Rectal smooth muscle tissue (tissue), 1 donor: ENCODE measurements at regions not wholly inside any gene's neighbourhood (a gene's known extent, or its start where the extent isn't known, plus 50 kb on each side); places are given as distances from the start of the nearest gene placed in this dataset.
A peak's percentile ranks its signal among the peaks of the same experiment; 100 is the strongest.

ENCODE experiments used
- H3K27ac ChIP-seq: one replicate; pipeline ENCODE4 v1.7.0; 2013; ENCODE audit warnings: low read depth, low read length, inconsistent platforms
- H3K27me3 ChIP-seq: one replicate; pipeline ENCODE4 v1.7.0; 2013; ENCODE audit warnings: low read length; ENCODE audit not compliant: control insufficient read depth, insufficient read depth
- H3K36me3 ChIP-seq: one replicate; pipeline ENCODE4 v1.7.0; 2013; ENCODE audit warnings: low read length; ENCODE audit not compliant: control insufficient read depth, insufficient read depth
- H3K4me1 ChIP-seq: one replicate; pipeline ENCODE4 v1.7.0; 2013; ENCODE audit warnings: low read length; ENCODE audit not compliant: control insufficient read depth, insufficient read depth
- H3K4me3 ChIP-seq: one replicate; pipeline ENCODE4 v1.7.0; 2013; ENCODE audit warnings: low read length
- H3K9ac ChIP-seq: one replicate; pipeline ENCODE4 v1.7.0; 2013; ENCODE audit warnings: low read length

GRCh38 chr4:156186111-156186510, 232.4 kb upstream of the CTSO start:
- no peaks in the 10 kb centered on the region for H3K27me3 ChIP-seq
- H3K9ac ChIP-seq = no peak overlapping the region
- H3K4me3 ChIP-seq = no peak overlapping the region
- H3K4me1 ChIP-seq = peaks cover 2% of the 10 kb centered on the region
- no peak overlapping the region for H3K27ac ChIP-seq
- no peaks in the 10 kb centered on the region for H3K36me3 ChIP-seq

- Histone ChIP-seq H3K27me3 (no peaks in the 10 kb centered on the region), H3K27ac (no peak overlapping the region), H3K4me1 (peaks cover 2% of the 10 kb centered on the region), H3K36me3 (no peaks in the 10 kb centered on the region), H3K4me3 (no peak overlapping the region), H3K9ac (no peak overlapping the region)
These were observed 231.9 kb upstream of the CTSO start for GRCh38 chr4:156185514-156186055.

- Histone ChIP-seq H3K4me1 (peaks cover 2% of the 10 kb centered on the region), H3K36me3 (no peaks in the 10 kb centered on the region), H3K4me3 (no peak overlapping the region), H3K9ac (no peak overlapping the region), H3K27ac (no peak overlapping the region), H3K27me3 (no peaks in the 10 kb centered on the region)
These were observed 228.6 kb upstream of the CTSO start for GRCh38 chr4:156182269-156182668.

GRCh38 chr4:156177941-156178340, 224.3 kb upstream of the CTSO start:
- H3K4me3 ChIP-seq = no peak overlapping the region
- H3K27me3 ChIP-seq = no peaks in the 10 kb centered on the region
- H3K27ac ChIP-seq = no peak overlapping the region
- H3K36me3 ChIP-seq = no peaks in the 10 kb centered on the region
- H3K9ac ChIP-seq = no peak overlapping the region
- no peaks in the 10 kb centered on the region for H3K4me1 ChIP-seq

DNA sequence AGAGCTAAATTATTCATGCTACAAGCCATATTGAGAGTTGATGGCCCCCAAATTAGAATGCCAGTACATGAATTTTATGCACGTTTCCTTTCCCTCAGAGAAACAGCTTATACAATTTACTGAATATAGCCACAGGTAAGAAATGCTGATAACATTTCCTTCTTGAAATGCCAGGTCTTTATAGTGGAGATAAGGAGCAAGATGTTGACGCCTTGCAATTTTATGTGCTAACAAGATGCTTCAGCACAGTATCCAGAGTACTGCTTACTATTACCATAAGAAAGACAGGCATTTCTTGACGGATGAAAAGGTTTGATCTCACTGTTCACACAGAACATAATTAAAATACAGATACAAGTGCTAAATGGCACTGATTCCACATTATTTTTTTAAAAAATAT, 223.2 kb upstream of the CTSO start:
- no peak overlapping the region for H3K4me3 ChIP-seq
- no peaks in the 10 kb centered on the region for H3K36me3 ChIP-seq
- H3K9ac ChIP-seq = no peak overlapping the region
- H3K27ac ChIP-seq = no peak overlapping the region
- no peaks in the 10 kb centered on the region for H3K27me3 ChIP-seq
- H3K4me1 ChIP-seq = no peaks in the 10 kb centered on the region

GRCh38 chr4:156173937-156174336, 220.3 kb upstream of the CTSO start:
- H3K4me3 ChIP-seq = no peak overlapping the region
- no peaks in the 10 kb centered on the region for H3K36me3 ChIP-seq
- no peaks in the 10 kb centered on the region for H3K4me1 ChIP-seq
- no peaks in the 10 kb centered on the region for H3K27me3 ChIP-seq
- no peak overlapping the region for H3K27ac ChIP-seq
- no peak overlapping the region for H3K9ac ChIP-seq

GRCh38 chr4:156173486-156173885, 219.8 kb upstream of the CTSO start:
- Histone ChIP-seq H3K36me3 (no peaks in the 10 kb centered on the region), H3K4me1 (no peaks in the 10 kb centered on the region), H3K9ac (no peak overlapping the region), H3K27ac (no peak overlapping the region), H3K4me3 (no peak overlapping the region), H3K27me3 (no peaks in the 10 kb centered on the region)

DNA sequence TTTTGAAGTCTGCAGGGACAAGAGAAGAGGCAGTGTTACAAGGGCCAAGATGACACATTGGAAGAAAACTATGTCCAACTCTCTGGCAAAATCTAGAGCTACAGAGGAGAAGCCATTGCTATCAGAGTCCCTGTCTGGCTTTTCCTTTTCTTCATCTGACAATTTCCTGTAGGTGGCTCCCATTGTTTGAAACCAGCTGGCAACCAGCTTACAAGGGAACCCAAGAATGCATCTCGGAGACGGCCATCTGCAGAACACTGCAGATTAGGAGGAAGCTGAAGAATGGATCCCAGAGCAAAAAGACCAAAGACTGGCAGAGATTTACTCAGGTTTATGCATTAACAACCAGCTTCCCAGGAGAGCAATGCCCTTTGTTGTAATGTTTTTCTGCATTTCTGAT, 216.2 kb upstream of the CTSO start:
- H3K4me3 ChIP-seq = no peak overlapping the region

DNA sequence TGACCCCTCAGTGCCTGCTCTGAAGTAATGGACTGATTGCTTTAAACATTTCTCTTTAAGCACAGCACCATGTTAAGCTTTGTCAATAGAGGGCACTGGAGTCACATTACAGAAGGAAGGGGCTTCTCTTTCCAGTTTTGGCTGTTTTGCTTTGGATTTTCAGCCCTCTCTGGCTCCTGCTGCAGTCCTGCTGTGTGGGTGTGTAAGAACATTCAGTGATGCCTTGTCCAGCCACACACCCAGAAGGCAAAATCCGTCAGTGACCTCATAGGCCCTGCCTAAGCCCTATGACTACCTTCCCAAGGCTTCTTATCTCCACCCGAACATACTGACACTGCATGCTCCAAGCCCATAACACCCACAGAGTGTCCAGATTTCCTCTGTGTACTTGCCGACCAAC, 215.3 kb upstream of the CTSO start:
- H3K27ac ChIP-seq = no peak overlapping the region
- no peaks in the 10 kb centered on the region for H3K4me1 ChIP-seq
- H3K4me3 ChIP-seq = no peak overlapping the region
- no peaks in the 10 kb centered on the region for H3K36me3 ChIP-seq
- H3K27me3 ChIP-seq = no peaks in the 10 kb centered on the region
- H3K9ac ChIP-seq = no peak overlapping the region

More for the DNA sequence above, 216.2 kb upstream of the CTSO start:
- Histone ChIP-seq H3K36me3 (no peaks in the 10 kb centered on the region), H3K4me1 (no peaks in the 10 kb centered on the region), H3K9ac (no peak overlapping the region), H3K27ac (no peak overlapping the region), H3K27me3 (no peaks in the 10 kb centered on the region)

DNA sequence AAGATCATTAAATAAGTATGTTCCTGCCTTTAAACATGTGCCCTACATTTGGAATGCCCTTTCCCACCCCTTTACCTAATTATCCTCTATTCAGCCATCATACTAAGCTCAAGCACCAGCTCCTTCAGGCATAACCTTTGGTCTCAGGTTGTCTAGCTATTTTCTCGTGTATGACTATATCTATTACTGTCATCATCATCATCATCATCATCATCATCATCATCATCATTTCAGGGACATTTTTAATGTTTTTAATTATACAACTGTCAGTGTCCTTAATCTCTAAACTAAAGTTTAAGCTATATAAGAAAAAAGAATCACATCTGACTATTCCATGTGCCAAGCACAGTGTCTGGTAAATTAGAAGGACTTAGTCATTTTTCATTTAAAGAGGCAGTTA, 214.6 kb upstream of the CTSO start:
- Histone ChIP-seq H3K27me3 (no peaks in the 10 kb centered on the region), H3K36me3 (no peaks in the 10 kb centered on the region), H3K4me1 (no peaks in the 10 kb centered on the region), H3K9ac (no peak overlapping the region), H3K27ac (no peak overlapping the region), H3K4me3 (no peak overlapping the region)

GRCh38 chr4:156158747-156159146, 205.1 kb upstream of the CTSO start:
- H3K27ac ChIP-seq = no peak overlapping the region
- H3K36me3 ChIP-seq = no peaks in the 10 kb centered on the region
- no peaks in the 10 kb centered on the region for H3K4me1 ChIP-seq
- H3K27me3 ChIP-seq = no peaks in the 10 kb centered on the region
- no peak overlapping the region for H3K9ac ChIP-seq
- no peak overlapping the region for H3K4me3 ChIP-seq

DNA sequence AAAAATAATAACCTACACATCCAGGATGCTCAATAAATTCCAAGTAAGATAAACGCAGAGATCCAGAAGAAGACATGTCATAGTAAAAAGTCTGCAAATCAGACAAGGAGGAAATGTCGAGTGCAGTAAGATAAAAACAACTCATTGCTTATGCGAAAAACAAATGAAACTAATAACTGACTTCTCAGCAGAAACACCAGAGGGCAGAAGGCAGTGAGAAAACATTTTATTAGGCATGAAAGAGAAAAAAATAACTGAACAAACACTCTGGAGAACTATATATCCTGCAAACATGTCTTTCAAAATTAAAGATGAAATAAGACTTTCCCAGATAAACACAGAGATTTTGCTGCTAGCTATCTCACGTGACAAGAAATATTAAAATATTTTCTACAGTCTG, 201.3 kb upstream of the CTSO start:
- Histone ChIP-seq H3K36me3 (no peaks in the 10 kb centered on the region), H3K27ac (no peak overlapping the region), H3K4me3 (no peak overlapping the region), H3K27me3 (no peaks in the 10 kb centered on the region), H3K9ac (no peak overlapping the region), H3K4me1 (no peaks in the 10 kb centered on the region)

GRCh38 chr4:156146571-156146970, 192.9 kb upstream of the CTSO start:
- no peak overlapping the region for H3K4me3 ChIP-seq
- no peak overlapping the region for H3K9ac ChIP-seq
- H3K4me1 ChIP-seq = peaks cover 19% of the 10 kb centered on the region
- no peaks in the 10 kb centered on the region for H3K36me3 ChIP-seq
- no peaks in the 10 kb centered on the region for H3K27me3 ChIP-seq
- peak overlapping the region; percentile 87 for H3K27ac ChIP-seq
